ENCODE measurements at regions not wholly inside any gene's neighbourhood (a gene's known extent, or its start where the extent isn't known, plus 50 kb on each side); places are given as distances from the start of the nearest gene placed in this dataset.

GRCh38 chr10:28942012-28942411 lies 264.7 kb downstream of the BAMBI start:
- Histone ChIP-seq H3K4me2 (replicated peaks; ENCODE audit: extremely low read depth, low read length, poor library complexity, severe bottlenecking) (no peak overlapping the region), H3K79me2 (ENCODE audit: insufficient read depth, low read length) (no peaks in the 10 kb centered on the region), H3K9ac (ENCODE audit: insufficient read depth, low read length, poor library complexity, severe bottlenecking) (no peak overlapping the region), H3K9me3 (replicated peaks in 1 of 2; ENCODE audit: control insufficient read depth in 1 of 2, insufficient read depth in 1 of 2, low read length in 2 of 2) (no peaks in the 10 kb centered on the region), H2AFZ (ENCODE audit: insufficient read depth, low read depth, low read length, poor library complexity, severe bottlenecking) (no peak overlapping the region), H3K36me3 (replicated peaks in 1 of 2; ENCODE audit: control insufficient read depth in 1 of 2, insufficient read depth in 2 of 2, low read length in 2 of 2) (no peaks in the 10 kb centered on the region), H3K4me1 (ENCODE audit: control insufficient read depth in 1 of 2, insufficient read depth in 2 of 2, low read length in 2 of 2) (no peaks in the 10 kb centered on the region), H3K4me3 (replicated peaks in 1 of 3; ENCODE audit: low read depth in 2 of 3, low read length in 3 of 3) (no peak overlapping the region), H3K27me3 (ENCODE audit: control insufficient read depth in 2 of 2, insufficient read depth in 2 of 2, low read length in 2 of 2) (peaks cover 0 to 2% of the 10 kb centered on the region in 2 donors), H4K20me1 (ENCODE audit: insufficient read depth, low read length) (no peaks in the 10 kb centered on the region), H3K27ac (ENCODE audit: low read depth in 1 of 2, low read length in 2 of 2) (no peak overlapping the region)
- DNase-seq, result no peak
- H3K4me3 Mint-ChIP-seq, result no peak overlapping the region
- no peak overlapping the region for H3K27ac Mint-ChIP-seq
- TF ChIP-seq, protein P1, sequence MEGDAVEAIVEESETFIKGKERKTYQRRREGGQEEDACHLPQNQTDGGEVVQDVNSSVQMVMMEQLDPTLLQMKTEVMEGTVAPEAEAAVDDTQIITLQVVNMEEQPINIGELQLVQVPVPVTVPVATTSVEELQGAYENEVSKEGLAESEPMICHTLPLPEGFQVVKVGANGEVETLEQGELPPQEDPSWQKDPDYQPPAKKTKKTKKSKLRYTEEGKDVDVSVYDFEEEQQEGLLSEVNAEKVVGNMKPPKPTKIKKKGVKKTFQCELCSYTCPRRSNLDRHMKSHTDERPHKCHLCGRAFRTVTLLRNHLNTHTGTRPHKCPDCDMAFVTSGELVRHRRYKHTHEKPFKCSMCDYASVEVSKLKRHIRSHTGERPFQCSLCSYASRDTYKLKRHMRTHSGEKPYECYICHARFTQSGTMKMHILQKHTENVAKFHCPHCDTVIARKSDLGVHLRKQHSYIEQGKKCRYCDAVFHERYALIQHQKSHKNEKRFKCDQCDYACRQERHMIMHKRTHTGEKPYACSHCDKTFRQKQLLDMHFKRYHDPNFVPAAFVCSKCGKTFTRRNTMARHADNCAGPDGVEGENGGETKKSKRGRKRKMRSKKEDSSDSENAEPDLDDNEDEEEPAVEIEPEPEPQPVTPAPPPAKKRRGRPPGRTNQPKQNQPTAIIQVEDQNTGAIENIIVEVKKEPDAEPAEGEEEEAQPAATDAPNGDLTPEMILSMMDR (IDR thresholded peaks at IDR 0.05), result no peak
- peaks cover 0 to 10% (median 3%) of the 10 kb centered on the region in 7 donors for H3K9me3 Mint-ChIP-seq
- H3K27me3 Mint-ChIP-seq (ENCODE audit: low read depth in 3 of 3), result peaks cover 0 to 12% (median 8%) of the 10 kb centered on the region in 3 donors
- H3K36me3 Mint-ChIP-seq, result no peaks in the 10 kb centered on the region
- intact Hi-C loops (cut with micrococcal nuclease), result no loop called here
- H3K4me1 Mint-ChIP-seq, result no peaks in the 10 kb centered on the region
- WGBS (ENCODE audit: insufficient coverage), result no CpG with 5 or more reads among the region's 1 CpG

- Mint-ChIP-seq H3K27ac (no peak overlapping the region), H3K9me3 (peaks cover 0 to 10% (median 3%) of the 10 kb centered on the region in 7 donors), H3K4me3 (no peak overlapping the region), H3K27me3 (ENCODE audit: low read depth in 3 of 3) (peaks cover 0 to 8% (median 6%) of the 10 kb centered on the region in 3 donors), H3K4me1 (no peaks in the 10 kb centered on the region), H3K36me3 (no peaks in the 10 kb centered on the region)
- no peak overlapping the region for H3K27ac ChIP-seq (ENCODE audit: low read depth in 1 of 2, low read length in 2 of 2)
- TF ChIP-seq, protein P1 (IDR thresholded peaks at IDR 0.05), result no peak
- DNase-seq, result no peak
- intact Hi-C loops (cut with micrococcal nuclease), result no loop called here
- no peak overlapping the region for H2AFZ ChIP-seq (ENCODE audit: insufficient read depth, low read depth, low read length, poor library complexity, severe bottlenecking)
- no peaks in the 10 kb centered on the region for H3K36me3 ChIP-seq (replicated peaks in 1 of 2; ENCODE audit: control insufficient read depth in 1 of 2, insufficient read depth in 2 of 2, low read length in 2 of 2)
- no peaks in the 10 kb centered on the region for H3K4me1 ChIP-seq (ENCODE audit: control insufficient read depth in 1 of 2, insufficient read depth in 2 of 2, low read length in 2 of 2)
- peaks cover 0 to 2% of the 10 kb centered on the region in 2 donors for H3K27me3 ChIP-seq (ENCODE audit: control insufficient read depth in 2 of 2, insufficient read depth in 2 of 2, low read length in 2 of 2)
- H3K79me2 ChIP-seq (ENCODE audit: insufficient read depth, low read length), result no peaks in the 10 kb centered on the region
- H3K9me3 ChIP-seq (replicated peaks in 1 of 2; ENCODE audit: control insufficient read depth in 1 of 2, insufficient read depth in 1 of 2, low read length in 2 of 2), result no peaks in the 10 kb centered on the region
- H3K9ac ChIP-seq (ENCODE audit: insufficient read depth, low read length, poor library complexity, severe bottlenecking), result no peak overlapping the region
- no peak overlapping the region for H3K4me2 ChIP-seq (replicated peaks; ENCODE audit: extremely low read depth, low read length, poor library complexity, severe bottlenecking)
- no CpG with 5 or more reads among the region's 1 CpG for WGBS (ENCODE audit: insufficient coverage)
- H4K20me1 ChIP-seq (ENCODE audit: insufficient read depth, low read length), result no peaks in the 10 kb centered on the region
- no peak overlapping the region for H3K4me3 ChIP-seq (replicated peaks in 1 of 3; ENCODE audit: low read depth in 2 of 3, low read length in 3 of 3)
Measured at GRCh38 chr10:28945959-28946358, 268.6 kb downstream of the BAMBI start.
